B cell (primary cell): ENCODE measurements at regions not wholly inside any gene's neighbourhood (a gene's known extent, or its start where the extent isn't known, plus 50 kb on each side); places are given as distances from the start of the nearest gene placed in this dataset.

Experiments used
- CTCF ChIP-seq: fragments of 200-600 bp; IDR thresholded peaks from one replicate; pipeline ENCODE4 v1.8.0; 2022; ENCODE audit warnings: antibody characterized with exemption, mild to moderate bottlenecking
- EZH2 ChIP-seq: IDR thresholded peaks from 2 replicates; pipeline ENCODE4 v1.6.1; 2012; ENCODE audit warnings: borderline replicate concordance, low read depth, mild to moderate bottlenecking, moderate library complexity, low read length; ENCODE audit not compliant: insufficient read depth, poor library complexity, severe bottlenecking

- TF ChIP-seq CTCF (no peak), EZH2 (no peak)
Measured at GRCh38 chr4:19725130-19725529, 526.6 kb upstream of the SLIT2 start.
